ENCODE measurements at regions not wholly inside any gene's neighbourhood (a gene's known extent, or its start where the extent isn't known, plus 50 kb on each side); places are given as distances from the start of the nearest gene placed in this dataset.
"Not testable (repeated sequence)": the region's sequence is repeated elsewhere in the genome, so short reads cannot be mapped to it uniquely, and the experiment has no call there.

- Mint-ChIP-seq H3K27ac (no peak overlapping the region), H3K27me3 (no peaks in the 10 kb centered on the region), H3K36me3 (ENCODE audit: low read depth) (no peaks in the 10 kb centered on the region), H3K9me3 (no peaks in the 10 kb centered on the region), H3K4me3 (no peak overlapping the region), H3K4me1 (ENCODE audit: low read depth) (no peaks in the 10 kb centered on the region)
These were observed 496.1 kb downstream of the LRRIQ3 start for GRCh38 chr1:73701826-73702225.

- Mint-ChIP-seq H3K27ac (no peak overlapping the region), H3K9me3 (no peaks in the 10 kb centered on the region), H3K36me3 (ENCODE audit: low read depth) (no peaks in the 10 kb centered on the region), H3K4me3 (no peak overlapping the region), H3K27me3 (no peaks in the 10 kb centered on the region), H3K4me1 (ENCODE audit: low read depth) (no peaks in the 10 kb centered on the region)
These were observed 521.8 kb downstream of the LRRIQ3 start for GRCh38 chr1:73676186-73676585.

- no peaks in the 10 kb centered on the region for H3K27me3 Mint-ChIP-seq
- H3K9me3 Mint-ChIP-seq, result no peaks in the 10 kb centered on the region
- no peak overlapping the region for H3K4me3 Mint-ChIP-seq
- H3K4me1 Mint-ChIP-seq (ENCODE audit: low read depth), result no peaks in the 10 kb centered on the region
- no peak overlapping the region for H3K27ac Mint-ChIP-seq
- H3K36me3 Mint-ChIP-seq (ENCODE audit: low read depth), result no peaks in the 10 kb centered on the region
These were observed 522.9 kb downstream of the LRRIQ3 start for GRCh38 chr1:73674945-73675561.

- H3K36me3 Mint-ChIP-seq (ENCODE audit: low read depth), result no peaks in the 10 kb centered on the region
- no peak overlapping the region for H3K27ac Mint-ChIP-seq
- no peaks in the 10 kb centered on the region for H3K9me3 Mint-ChIP-seq
- H3K4me1 Mint-ChIP-seq (ENCODE audit: low read depth), result no peaks in the 10 kb centered on the region
- no peaks in the 10 kb centered on the region for H3K27me3 Mint-ChIP-seq
- H3K4me3 Mint-ChIP-seq, result no peak overlapping the region
These were observed 524.0 kb downstream of the LRRIQ3 start for GRCh38 chr1:73673971-73674370.

GRCh38 chr1:73671530-73671929 lies 526.4 kb downstream of the LRRIQ3 start:
- Mint-ChIP-seq H3K9me3 (no peaks in the 10 kb centered on the region), H3K27me3 (no peaks in the 10 kb centered on the region), H3K36me3 (ENCODE audit: low read depth) (no peaks in the 10 kb centered on the region), H3K4me1 (ENCODE audit: low read depth) (no peaks in the 10 kb centered on the region), H3K4me3 (no peak overlapping the region), H3K27ac (no peak overlapping the region)

- H3K9me3 Mint-ChIP-seq; H3K36me3 Mint-ChIP-seq (ENCODE audit: low read depth): not testable (repeated sequence)
These were observed 530.0 kb downstream of the LRRIQ3 start for GRCh38 chr1:73667959-73668358.

GRCh38 chr1:73662526-73662925 lies 535.5 kb downstream of the LRRIQ3 start:
- H3K27ac Mint-ChIP-seq, result no peak overlapping the region
- peaks cover 20% of the 10 kb centered on the region for H3K9me3 Mint-ChIP-seq
- H3K36me3 Mint-ChIP-seq (ENCODE audit: low read depth), result no peaks in the 10 kb centered on the region
- no peaks in the 10 kb centered on the region for H3K27me3 Mint-ChIP-seq
- H3K4me1 Mint-ChIP-seq (ENCODE audit: low read depth), result no peaks in the 10 kb centered on the region
- H3K4me3 Mint-ChIP-seq, result no peak overlapping the region

More at GRCh38 chr1:73667959-73668358, 530.0 kb downstream of the LRRIQ3 start:
- not testable (repeated sequence) for H3K4me1 Mint-ChIP-seq (ENCODE audit: low read depth); H3K4me3 Mint-ChIP-seq; H3K27me3 Mint-ChIP-seq; H3K27ac Mint-ChIP-seq

GRCh38 chr1:73659136-73659535 lies 538.8 kb downstream of the LRRIQ3 start:
- peaks cover 20% of the 10 kb centered on the region for H3K9me3 Mint-ChIP-seq
- no peak overlapping the region for H3K27ac Mint-ChIP-seq
- no peaks in the 10 kb centered on the region for H3K36me3 Mint-ChIP-seq (ENCODE audit: low read depth)
- no peak overlapping the region for H3K4me3 Mint-ChIP-seq
- H3K27me3 Mint-ChIP-seq, result no peaks in the 10 kb centered on the region
- no peaks in the 10 kb centered on the region for H3K4me1 Mint-ChIP-seq (ENCODE audit: low read depth)

- H3K27me3 Mint-ChIP-seq, result no peaks in the 10 kb centered on the region
- H3K4me1 Mint-ChIP-seq (ENCODE audit: low read depth), result no peaks in the 10 kb centered on the region
- no peaks in the 10 kb centered on the region for H3K36me3 Mint-ChIP-seq (ENCODE audit: low read depth)
- H3K9me3 Mint-ChIP-seq, result peaks cover 5% of the 10 kb centered on the region
- no peak overlapping the region for H3K4me3 Mint-ChIP-seq
- H3K27ac Mint-ChIP-seq, result no peak overlapping the region
These were observed 543.3 kb downstream of the LRRIQ3 start for GRCh38 chr1:73654714-73655113.

- Mint-ChIP-seq H3K27ac (no peak overlapping the region), H3K36me3 (ENCODE audit: low read depth) (no peaks in the 10 kb centered on the region), H3K4me3 (no peak overlapping the region), H3K4me1 (ENCODE audit: low read depth) (no peaks in the 10 kb centered on the region), H3K27me3 (no peaks in the 10 kb centered on the region), H3K9me3 (peaks cover 6% of the 10 kb centered on the region)
These were observed 553.8 kb downstream of the LRRIQ3 start for GRCh38 chr1:73644198-73644597.

- Mint-ChIP-seq H3K4me1 (ENCODE audit: low read depth) (no peaks in the 10 kb centered on the region), H3K4me3 (no peak overlapping the region), H3K27ac (no peak overlapping the region), H3K9me3 (peaks cover 6% of the 10 kb centered on the region), H3K27me3 (no peaks in the 10 kb centered on the region), H3K36me3 (ENCODE audit: low read depth) (no peaks in the 10 kb centered on the region)
These were observed 558.5 kb downstream of the LRRIQ3 start for GRCh38 chr1:73639494-73639893.

GRCh38 chr1:73637264-73637663 lies 560.7 kb downstream of the LRRIQ3 start:
- peaks cover 6% of the 10 kb centered on the region for H3K9me3 Mint-ChIP-seq
- H3K27ac Mint-ChIP-seq, result no peak overlapping the region
- H3K36me3 Mint-ChIP-seq (ENCODE audit: low read depth), result no peaks in the 10 kb centered on the region
- H3K4me3 Mint-ChIP-seq, result no peak overlapping the region
- no peaks in the 10 kb centered on the region for H3K27me3 Mint-ChIP-seq
- no peaks in the 10 kb centered on the region for H3K4me1 Mint-ChIP-seq (ENCODE audit: low read depth)

- H3K4me3 Mint-ChIP-seq, result no peak overlapping the region
- H3K27me3 Mint-ChIP-seq, result no peaks in the 10 kb centered on the region
- H3K4me1 Mint-ChIP-seq (ENCODE audit: low read depth), result no peaks in the 10 kb centered on the region
- no peak overlapping the region for H3K27ac Mint-ChIP-seq
- peaks cover 13% of the 10 kb centered on the region for H3K9me3 Mint-ChIP-seq
- H3K36me3 Mint-ChIP-seq (ENCODE audit: low read depth), result no peaks in the 10 kb centered on the region
These were observed 563.0 kb downstream of the LRRIQ3 start for GRCh38 chr1:73635021-73635420.

GRCh38 chr1:73627723-73628122 lies 570.3 kb downstream of the LRRIQ3 start:
- Mint-ChIP-seq H3K27me3 (no peaks in the 10 kb centered on the region), H3K4me3 (no peak overlapping the region), H3K36me3 (ENCODE audit: low read depth) (no peaks in the 10 kb centered on the region), H3K4me1 (ENCODE audit: low read depth) (no peaks in the 10 kb centered on the region), H3K9me3 (peaks cover 13% of the 10 kb centered on the region), H3K27ac (no peak overlapping the region)

- Mint-ChIP-seq H3K4me1 (ENCODE audit: low read depth) (no peaks in the 10 kb centered on the region), H3K27ac (no peak overlapping the region), H3K36me3 (ENCODE audit: low read depth) (no peaks in the 10 kb centered on the region), H3K9me3 (peaks cover 13% of the 10 kb centered on the region), H3K27me3 (no peaks in the 10 kb centered on the region), H3K4me3 (no peak overlapping the region)
These were observed 571.6 kb downstream of the LRRIQ3 start for GRCh38 chr1:73626326-73626725.

GRCh38 chr1:73623946-73624345 lies 574.0 kb downstream of the LRRIQ3 start:
- Mint-ChIP-seq H3K27ac (no peak overlapping the region), H3K9me3 (no peaks in the 10 kb centered on the region), H3K36me3 (ENCODE audit: low read depth) (no peaks in the 10 kb centered on the region), H3K27me3 (no peaks in the 10 kb centered on the region), H3K4me1 (ENCODE audit: low read depth) (no peaks in the 10 kb centered on the region), H3K4me3 (no peak overlapping the region)

Data from stimulated activated naive CD8-positive, alpha-beta T cell treated with anti-CD3 and anti-CD28 coated beads, Interleukin-15, Interleukin-2, amounts not matched to agents 100 ng/mL and 50 ng/mL, for 24 hours (primary cell).